Common myeloid progenitor, CD34-positive (primary cell): ENCODE measurements at regions not wholly inside any gene's neighbourhood (a gene's known extent, or its start where the extent isn't known, plus 50 kb on each side); places are given as distances from the start of the nearest gene placed in this dataset.
A peak's percentile ranks its signal among the peaks of the same experiment; 100 is the strongest.

ENCODE experiments used
- CTCF ChIA-PET: fragments of 350-600 bp; sonication (Branson Sonifier 250); formaldehyde crosslinking; loops from one replicate; lab custom pipeline; 2021; ENCODE audit warnings: antibody characterized with exemption; lab: Charles Lee
- POLR2A ChIA-PET: fragments of 350-600 bp; sonication (Branson Sonifier 250); formaldehyde crosslinking; loops from one replicate; lab custom pipeline; 2021; ENCODE audit warnings: antibody characterized with exemption; lab: Charles Lee
- DNase-seq, 3 donors: peaks; one replicate each; pipeline versions ENCODE4 v3.0.0 to v3.0.0-alpha.2; 2013
- H3K27ac ChIP-seq, 2 experiments: 1 replicate in 1 of 2; 2 replicates in 1 of 2; pipeline ENCODE4 v1.7.0; 2013; ENCODE audit warnings: inconsistent platforms in 2 of 2, low read length in 2 of 2, mild to moderate bottlenecking in 2 of 2, low read depth in 1 of 2, moderate library complexity in 1 of 2; ENCODE audit not compliant: severe bottlenecking in 2 of 2, insufficient read depth in 1 of 2, poor library complexity in 1 of 2
- H3K27me3 ChIP-seq, 5 experiments: replicated peaks in 2 of 5; 1 replicate in 3 of 5; 2 replicates in 2 of 5; pipeline versions ENCODE4 v1.6.1 to v1.7.0; 2013; ENCODE audit warnings: low read length in 4 of 5, mild to moderate bottlenecking in 2 of 5, moderate library complexity in 2 of 5, inconsistent platforms in 1 of 5; ENCODE audit not compliant: insufficient read depth in 5 of 5, control insufficient read depth in 4 of 5
- H3K36me3 ChIP-seq, 4 experiments: 1 replicate in 2 of 4; 2 replicates in 2 of 4; pipeline versions ENCODE4 v1.6.1 to v1.7.0; 2013; ENCODE audit warnings: low read length in 3 of 4, control low read depth in 1 of 4, mild to moderate bottlenecking in 1 of 4; ENCODE audit not compliant: control insufficient read depth in 4 of 4, insufficient read depth in 4 of 4
- H3K4me1 ChIP-seq, 4 experiments: 1 replicate in 3 of 4; 2 replicates in 1 of 4; pipeline versions ENCODE4 v1.6.1 to v1.7.1; 2013; ENCODE audit warnings: low read length in 3 of 4, mild to moderate bottlenecking in 3 of 4, control low read depth in 1 of 4, inconsistent platforms in 1 of 4, moderate library complexity in 1 of 4; ENCODE audit not compliant: control insufficient read depth in 4 of 4, insufficient read depth in 4 of 4; ENCODE audit errors: control extremely low read depth in 1 of 4
- H3K4me3 ChIP-seq, 7 experiments: 1 replicate in 4 of 7; 2 replicates in 3 of 7; pipeline versions ENCODE4 v1.5.1 to v1.7.0; 2013; ENCODE audit warnings: mild to moderate bottlenecking in 7 of 7, low read length in 6 of 7, moderate library complexity in 6 of 7, inconsistent platforms in 2 of 7, low read depth in 2 of 7, control low read depth in 1 of 7; ENCODE audit not compliant: insufficient read depth in 4 of 7, control insufficient read depth in 1 of 7; ENCODE audit errors: extremely low read depth in 1 of 7
- H3K9me3 ChIP-seq, 5 experiments: 1 replicate in 4 of 5; 2 replicates in 1 of 5; pipeline versions ENCODE4 v1.6.1 to v1.7.1; 2013; ENCODE audit warnings: low read length in 4 of 5, mild to moderate bottlenecking in 2 of 5, inconsistent platforms in 1 of 5, low read depth in 1 of 5, moderate library complexity in 1 of 5; ENCODE audit not compliant: control insufficient read depth in 4 of 5, insufficient read depth in 2 of 5; ENCODE audit errors: control extremely low read depth in 1 of 5
- WGBS: methylation state at CpG from one replicate; pipeline ENCODE4 v1.1.5; 2013; ENCODE audit not compliant: insufficient coverage; 5-methylcytosine and 5-hydroxymethylcytosine counted together

DNA sequence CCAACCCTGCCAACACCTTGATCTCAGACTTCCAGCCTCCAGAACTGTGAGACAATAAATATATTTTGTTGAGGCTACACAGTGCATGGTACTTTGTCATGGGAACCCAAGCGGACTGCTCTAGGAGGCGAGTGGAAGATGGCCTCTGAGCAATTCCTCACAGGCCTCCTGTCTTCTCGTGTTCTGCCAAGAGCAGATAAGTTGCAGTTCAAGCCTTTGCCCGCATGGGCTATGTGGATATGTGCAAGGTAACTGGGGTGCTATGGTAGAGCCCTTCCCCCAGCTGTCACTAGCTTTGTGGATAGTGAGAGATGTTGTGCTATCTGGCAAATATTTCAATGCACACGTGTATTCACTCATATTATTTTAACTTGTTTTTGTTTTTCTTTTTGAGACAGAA is 156.0 kb upstream of the BCOR start:
- DNase-seq: no peak
- 83% methylated on average over 3 of the region's 5 CpGs for WGBS
- H3K27me3 ChIP-seq: peaks cover 0 to 3% (median 0%) of the 10 kb centered on the region in 5 experiments
- no peaks in the 10 kb centered on the region for H3K4me1 ChIP-seq
- H3K4me3 ChIP-seq: no peak overlapping the region
- no peaks in the 10 kb centered on the region for H3K36me3 ChIP-seq
- H3K27ac ChIP-seq: no peak overlapping the region
- ChIA-PET POLR2A (no interaction called here), CTCF (no interaction called here)
- no peaks in the 10 kb centered on the region for H3K9me3 ChIP-seq

DNA sequence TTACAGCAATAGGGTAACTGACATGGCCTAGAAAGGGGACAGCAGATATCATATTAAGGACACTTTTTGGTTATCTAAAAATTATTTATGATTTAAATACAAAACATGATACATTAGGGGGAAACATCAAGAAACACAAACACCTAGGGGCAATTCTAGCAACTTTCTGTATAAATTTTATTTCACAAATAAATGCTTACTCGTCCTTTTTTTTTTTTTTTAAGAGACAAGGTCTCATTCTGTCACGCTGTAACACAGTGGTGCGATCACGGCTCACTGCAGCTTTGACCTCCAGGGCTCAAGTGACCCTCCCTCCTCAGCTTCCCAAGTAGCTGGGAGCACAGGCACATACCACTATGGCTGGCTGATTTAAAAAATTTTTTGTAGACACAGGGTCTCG is 151.8 kb upstream of the BCOR start:
- Histone ChIP-seq H3K4me3 (no peak overlapping the region), H3K9me3 (no peaks in the 10 kb centered on the region), H3K36me3 (no peaks in the 10 kb centered on the region), H3K4me1 (peaks cover 0 to 12% (median 9%) of the 10 kb centered on the region in 4 experiments), H3K27ac (no peak overlapping the region), H3K27me3 (peaks cover 0 to 3% (median 0%) of the 10 kb centered on the region in 5 experiments)
- POLR2A ChIA-PET: no interaction called here
- CTCF ChIA-PET: no interaction called here
- 88% methylated on average over 4 of the region's 5 CpGs for WGBS
- DNase-seq: no peak

DNA sequence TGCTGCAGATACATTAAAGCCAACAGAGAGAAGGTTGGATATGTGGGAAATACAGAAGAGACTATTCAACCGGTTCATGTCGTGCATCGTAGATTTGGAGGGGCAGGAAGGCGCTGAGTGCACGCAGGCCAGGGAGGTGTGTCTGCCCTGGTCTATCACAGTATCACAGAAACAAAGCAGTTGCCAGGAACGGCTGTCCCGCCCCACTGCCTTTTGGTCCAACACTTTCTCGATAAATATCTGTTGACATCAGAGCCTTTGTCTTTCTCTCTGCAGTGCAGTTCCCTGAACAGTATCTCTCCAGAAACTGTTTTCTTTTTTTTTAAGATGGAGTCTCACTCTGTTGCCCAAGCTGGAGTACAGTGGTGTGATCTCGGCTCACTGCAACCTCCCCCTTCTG is 151.1 kb upstream of the BCOR start:
- WGBS: 82% methylated on average over 9 of the region's 9 CpGs
- CTCF ChIA-PET: no interaction called here

DNA sequence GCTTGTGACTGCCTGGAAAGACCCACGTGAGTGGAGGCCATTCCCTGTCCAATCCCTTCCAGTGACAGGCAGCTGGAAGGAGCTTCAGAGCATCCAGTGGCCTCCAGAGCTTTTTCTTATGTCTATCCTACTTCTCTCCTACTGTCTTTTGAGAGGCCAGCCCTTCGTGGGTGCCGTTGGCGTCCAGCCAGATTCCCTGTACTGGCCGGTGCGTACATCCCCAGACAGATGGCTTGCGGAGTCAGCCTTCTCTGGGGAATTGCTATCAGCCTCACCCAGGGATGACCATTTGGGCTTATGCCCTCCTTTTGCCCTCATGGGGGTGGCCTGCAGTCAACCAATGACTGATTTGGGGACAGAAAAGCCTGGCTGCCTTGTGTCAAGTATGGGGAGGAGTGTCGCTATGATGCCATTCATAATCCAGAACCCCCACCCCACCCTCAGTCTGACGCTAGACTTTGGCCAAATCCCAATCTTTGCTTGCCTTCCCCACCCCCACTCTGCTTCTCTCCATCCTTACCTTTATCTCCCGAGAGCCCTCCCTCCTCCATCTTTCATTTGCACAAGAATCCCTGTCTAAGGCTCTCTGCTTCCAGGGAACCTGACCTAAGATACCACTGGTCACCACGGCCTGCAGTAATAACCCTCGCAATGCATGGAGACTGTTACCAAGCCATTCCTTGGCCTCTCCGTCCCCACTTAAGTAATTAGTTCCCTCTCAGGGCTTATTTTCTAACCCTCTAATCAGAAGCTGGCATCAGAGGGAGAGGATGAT is 150.3 kb upstream of the BCOR start:
- ChIA-PET POLR2A (no interaction called here), CTCF (no interaction called here)

More for the DNA sequence above, 151.1 kb upstream of the BCOR start:
- peak in 1 of 3 donors; percentile 26 for DNase-seq
- no peak overlapping the region for H3K27ac ChIP-seq
- H3K27me3 ChIP-seq: peaks cover 0 to 3% (median 0%) of the 10 kb centered on the region in 5 experiments
- no peaks in the 10 kb centered on the region for H3K36me3 ChIP-seq
- H3K9me3 ChIP-seq: no peaks in the 10 kb centered on the region
- H3K4me1 ChIP-seq: peaks cover 0 to 12% (median 9%) of the 10 kb centered on the region in 4 experiments
- POLR2A ChIA-PET: no interaction called here
- no peak overlapping the region for H3K4me3 ChIP-seq

DNA sequence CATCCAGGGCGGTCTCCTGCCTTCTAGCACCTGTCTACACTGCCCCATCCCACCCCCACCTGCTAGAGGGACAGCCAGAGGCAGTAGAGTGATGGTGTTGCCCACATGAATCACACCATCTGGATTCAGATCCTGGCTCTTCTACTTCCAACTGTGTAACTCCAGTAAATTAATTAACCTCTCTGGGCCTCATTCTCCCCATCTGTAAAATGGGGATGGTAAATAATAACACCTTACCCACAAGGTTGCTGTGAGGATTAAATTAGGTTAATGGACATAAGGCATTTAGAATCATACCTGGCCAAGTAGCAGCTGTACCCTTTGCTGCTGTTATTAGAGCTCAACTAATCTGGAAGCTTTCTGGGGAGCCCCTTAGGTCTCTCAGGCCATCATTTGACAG is 149.6 kb upstream of the BCOR start:
- ChIA-PET POLR2A (no interaction called here), CTCF (no interaction called here)
- DNase-seq: no peak
- no peak overlapping the region for H3K4me3 ChIP-seq
- no peaks in the 10 kb centered on the region for H3K9me3 ChIP-seq
- no peaks in the 10 kb centered on the region for H3K36me3 ChIP-seq
- WGBS: no CpG with 5 or more reads among the region's 1 CpG
- no peak overlapping the region for H3K27ac ChIP-seq
- no peaks in the 10 kb centered on the region for H3K27me3 ChIP-seq
- H3K4me1 ChIP-seq: peaks cover 0 to 12% (median 9%) of the 10 kb centered on the region in 4 experiments

More for the DNA sequence above, 150.3 kb upstream of the BCOR start:
- 88% methylated on average over 9 of the region's 13 CpGs for WGBS
- Histone ChIP-seq H3K4me1 (peaks cover 0 to 12% (median 9%) of the 10 kb centered on the region in 4 experiments), H3K9me3 (no peaks in the 10 kb centered on the region), H3K27me3 (no peaks in the 10 kb centered on the region), H3K36me3 (no peaks in the 10 kb centered on the region), H3K27ac (no peak overlapping the region), H3K4me3 (no peak overlapping the region)
- no peak for DNase-seq

DNA sequence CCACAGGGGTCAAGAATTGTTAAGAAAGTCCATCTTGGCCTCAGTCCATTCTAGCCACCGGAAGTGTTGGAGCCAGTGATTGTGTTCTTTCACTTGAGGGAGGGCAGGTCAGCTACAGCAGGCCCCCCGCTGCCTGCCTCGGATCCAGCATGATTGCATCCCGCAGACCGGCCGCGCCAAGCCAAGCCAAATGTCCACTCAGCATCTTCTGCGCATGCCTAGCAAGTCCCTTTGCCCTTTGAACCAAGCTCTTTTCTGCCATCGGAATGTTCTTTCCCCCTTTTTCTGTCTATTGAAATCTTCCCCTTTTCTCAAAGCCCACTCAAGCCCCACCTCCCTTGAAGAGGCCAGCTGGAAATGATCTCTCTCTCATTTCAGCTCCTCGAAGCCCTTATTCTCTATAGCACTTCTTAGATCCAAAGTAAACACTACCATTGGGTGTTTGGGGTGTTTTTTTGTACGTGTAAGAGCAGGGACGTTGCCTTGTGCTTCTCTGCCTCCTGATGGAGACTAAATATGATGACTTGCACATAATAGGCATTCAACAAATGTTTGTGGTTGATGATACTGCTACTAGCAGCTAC is 147.8 kb upstream of the BCOR start:
- WGBS: 73% methylated on average over 8 of the region's 12 CpGs
- Histone ChIP-seq H3K4me1 (peaks cover 0 to 12% (median 9%) of the 10 kb centered on the region in 4 experiments), H3K36me3 (no peaks in the 10 kb centered on the region), H3K27ac (no peak overlapping the region), H3K9me3 (no peaks in the 10 kb centered on the region), H3K27me3 (no peaks in the 10 kb centered on the region), H3K4me3 (peak overlapping the region in 1 of 7 experiments; percentile 33)
- ChIA-PET POLR2A (interaction anchor here (1.0 kb wide), 1 partner anchor 71 kb away, joined by 3 read pairs; no protein-coding TSS in a partner anchor), CTCF (interaction anchor here (0.9 to 1.8 kb wide), 2 partner anchors 68 to 71 kb away, joined by 3 to 4 read pairs; no protein-coding TSS in a partner anchor)
- peak; percentile 30 to 71 (median 60) for DNase-seq

DNA sequence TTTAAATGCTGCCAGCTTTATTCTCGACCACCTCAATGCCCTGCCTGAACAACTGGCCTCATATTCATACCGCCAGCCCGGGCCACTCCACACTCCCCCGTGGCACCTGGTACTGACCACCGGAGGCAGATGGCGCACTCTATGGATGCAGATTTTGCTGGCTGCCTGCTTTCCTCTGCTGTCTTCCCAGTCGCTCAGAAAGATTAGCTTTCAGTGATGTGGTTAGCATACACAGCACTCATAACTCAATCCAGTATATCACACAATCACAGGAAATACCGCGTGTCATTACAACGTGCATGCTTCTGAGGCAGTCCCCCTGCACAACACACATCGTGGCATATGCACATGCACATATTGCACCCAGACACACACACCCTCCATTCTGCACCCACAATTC is 147.2 kb upstream of the BCOR start:
- no peaks in the 10 kb centered on the region for H3K27me3 ChIP-seq
- no peaks in the 10 kb centered on the region for H3K36me3 ChIP-seq
- WGBS: 26% methylated on average over 6 of the region's 11 CpGs
- peak in 2 of 3 donors; percentile 65 to 80 for DNase-seq
- peaks cover 0 to 12% (median 10%) of the 10 kb centered on the region in 4 experiments for H3K4me1 ChIP-seq
- H3K27ac ChIP-seq: no peak overlapping the region
- no peak overlapping the region for H3K4me3 ChIP-seq
- CTCF ChIA-PET: interaction anchor here (0.9 to 1.8 kb wide), 2 partner anchors 68 to 70 kb away, joined by 3 to 4 read pairs; no protein-coding TSS in a partner anchor
- POLR2A ChIA-PET: interaction anchor here (1.0 kb wide), 2 partner anchors 18 to 71 kb away, joined by 3 to 5 read pairs; no protein-coding TSS in a partner anchor
- no peaks in the 10 kb centered on the region for H3K9me3 ChIP-seq
